GM23248 (cell line): ENCODE measurements at regions not wholly inside any gene's neighbourhood (a gene's known extent, or its start where the extent isn't known, plus 50 kb on each side); places are given as distances from the start of the nearest gene placed in this dataset.
"Not testable (repeated sequence)": the region's sequence is repeated elsewhere in the genome, so short reads cannot be mapped to it uniquely, and the experiment has no call there.

Source experiments
- EZH2 ChIP-seq: fragments of 200-600 bp; sonication (generic); IDR thresholded peaks from 2 replicates; pipeline ENCODE4 v1.6.1; 2018; ENCODE audit warnings: antibody characterized with exemption, mild to moderate bottlenecking; ENCODE audit not compliant: insufficient read depth, poor library complexity, severe bottlenecking
- EZH2phosphoT487 ChIP-seq: fragments of 200-600 bp; sonication (generic); IDR thresholded peaks from 2 replicates; pipeline ENCODE4 v1.6.1; 2018; ENCODE audit warnings: antibody characterized with exemption, moderate library complexity, mild to moderate bottlenecking, low read depth; ENCODE audit not compliant: insufficient read depth

DNA sequence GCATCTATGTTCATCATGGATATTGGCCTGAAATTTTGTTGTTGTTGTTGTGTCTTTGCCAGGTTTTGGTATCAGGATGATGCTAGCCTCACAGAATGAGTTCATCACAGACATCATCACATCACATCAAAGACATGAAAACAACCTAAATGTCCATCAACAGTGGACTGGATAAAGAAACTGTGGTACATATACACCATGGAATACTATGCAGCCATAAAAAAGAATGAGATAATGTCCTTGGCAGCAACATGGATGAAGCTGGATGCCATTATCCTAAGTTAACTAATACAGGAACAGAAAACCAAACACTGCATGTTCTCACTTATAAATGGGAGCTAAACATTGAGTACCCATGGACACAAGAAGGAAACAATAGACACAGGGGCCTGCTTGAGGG, 85.7 kb upstream of the MAPRE2 start:
- TF ChIP-seq EZH2, EZH2phosphoT487: not testable (repeated sequence)
